Effector memory CD4-positive, alpha-beta T cell (primary cell): ENCODE measurements at regions not wholly inside any gene's neighbourhood (a gene's known extent, or its start where the extent isn't known, plus 50 kb on each side); places are given as distances from the start of the nearest gene placed in this dataset.
A peak's percentile ranks its signal among the peaks of the same experiment; 100 is the strongest.
"Not testable (repeated sequence)": the region's sequence is repeated elsewhere in the genome, so short reads cannot be mapped to it uniquely, and the experiment has no call there.

ENCODE experiments used
- DNase-seq, 3 donors: peaks; one replicate each; pipeline ENCODE4 v3.0.0-alpha.2; 2020
- H3K27ac ChIP-seq: 2 replicates; pipeline ENCODE4 v1.7.0; 2013; ENCODE audit warnings: mild to moderate bottlenecking, low read length, moderate library complexity; ENCODE audit not compliant: insufficient read depth, poor library complexity, severe bottlenecking
- H3K27me3 ChIP-seq: replicated peaks from 2 replicates; pipeline ENCODE4 v1.7.0; 2013; ENCODE audit warnings: mild to moderate bottlenecking, low read length; ENCODE audit not compliant: insufficient read depth, control insufficient read depth, poor library complexity, severe bottlenecking
- H3K36me3 ChIP-seq: 2 replicates; pipeline ENCODE4 v1.7.0; 2013; ENCODE audit warnings: mild to moderate bottlenecking, low read length, moderate library complexity; ENCODE audit not compliant: control insufficient read depth, insufficient read depth
- H3K4me1 ChIP-seq: 2 replicates; pipeline ENCODE4 v1.7.0; 2013; ENCODE audit warnings: low read length, mild to moderate bottlenecking; ENCODE audit not compliant: control insufficient read depth, insufficient read depth, poor library complexity, severe bottlenecking
- H3K4me3 ChIP-seq: 2 replicates; pipeline ENCODE4 v1.7.0; 2013; ENCODE audit warnings: low read length, low read depth, mild to moderate bottlenecking; ENCODE audit not compliant: insufficient read depth, poor library complexity, severe bottlenecking
- H3K9me3 ChIP-seq: 2 replicates; pipeline ENCODE4 v1.7.0; 2013; ENCODE audit warnings: mild to moderate bottlenecking, low read length, moderate library complexity; ENCODE audit not compliant: control insufficient read depth

- H3K27me3 ChIP-seq, H3K9me3 ChIP-seq, DNase-seq, H3K4me1 ChIP-seq, H3K4me3 ChIP-seq, H3K36me3 ChIP-seq, H3K27ac ChIP-seq: not testable (repeated sequence)
Measured at GRCh38 chr21:6483645-6484044, 4037.7 kb upstream of the TPTE start.

- H3K36me3 ChIP-seq, H3K4me1 ChIP-seq, H3K4me3 ChIP-seq, DNase-seq, H3K9me3 ChIP-seq, H3K27ac ChIP-seq, H3K27me3 ChIP-seq: not testable (repeated sequence)
Measured at GRCh38 chr21:6486821-6487220, 4034.6 kb upstream of the TPTE start.

GRCh38 chr21:6492691-6493090, 4028.7 kb upstream of the TPTE start:
- not testable (repeated sequence) for H3K9me3 ChIP-seq, DNase-seq, H3K27me3 ChIP-seq, H3K4me3 ChIP-seq, H3K27ac ChIP-seq, H3K4me1 ChIP-seq, H3K36me3 ChIP-seq

- not testable (repeated sequence) for H3K27ac ChIP-seq
Measured at GRCh38 chr21:6493957-6494356, 4027.4 kb upstream of the TPTE start.

GRCh38 chr21:6496356-6496755, 4025.0 kb upstream of the TPTE start:
- H3K4me3 ChIP-seq, H3K27me3 ChIP-seq, DNase-seq, H3K27ac ChIP-seq, H3K4me1 ChIP-seq, H3K9me3 ChIP-seq, H3K36me3 ChIP-seq: not testable (repeated sequence)

More at GRCh38 chr21:6493957-6494356, 4027.4 kb upstream of the TPTE start:
- H3K4me3 ChIP-seq, DNase-seq, H3K4me1 ChIP-seq, H3K9me3 ChIP-seq, H3K36me3 ChIP-seq, H3K27me3 ChIP-seq: not testable (repeated sequence)

- H3K27me3 ChIP-seq, H3K4me3 ChIP-seq, H3K9me3 ChIP-seq, H3K4me1 ChIP-seq, H3K36me3 ChIP-seq: not testable (repeated sequence)
- peak in 1 of 3 donors; percentile 6 for DNase-seq
- H3K27ac ChIP-seq: peak overlapping the region; percentile 32
Measured at GRCh38 chr21:6498716-6499115, 4022.7 kb upstream of the TPTE start.

GRCh38 chr21:6499128-6499826, 4022.1 kb upstream of the TPTE start:
- not testable (repeated sequence) for H3K9me3 ChIP-seq, H3K4me3 ChIP-seq, H3K36me3 ChIP-seq, H3K4me1 ChIP-seq, H3K27ac ChIP-seq, H3K27me3 ChIP-seq
- peak in 2 of 3 donors; percentile 46 to 56 for DNase-seq

GRCh38 chr21:6499866-6500265, 4021.5 kb upstream of the TPTE start:
- H3K36me3 ChIP-seq, H3K27me3 ChIP-seq, H3K9me3 ChIP-seq, H3K4me3 ChIP-seq, H3K27ac ChIP-seq, H3K4me1 ChIP-seq, DNase-seq: not testable (repeated sequence)

- not testable (repeated sequence) for H3K4me3 ChIP-seq, DNase-seq
Measured at GRCh38 chr21:6500681-6501080, 4020.7 kb upstream of the TPTE start.

GRCh38 chr21:6506167-6506894, 4015.1 kb upstream of the TPTE start:
- H3K36me3 ChIP-seq, H3K27ac ChIP-seq, H3K4me3 ChIP-seq, H3K27me3 ChIP-seq, DNase-seq, H3K9me3 ChIP-seq, H3K4me1 ChIP-seq: not testable (repeated sequence)

More at GRCh38 chr21:6500681-6501080, 4020.7 kb upstream of the TPTE start:
- H3K9me3 ChIP-seq, H3K4me1 ChIP-seq, H3K27ac ChIP-seq, H3K36me3 ChIP-seq, H3K27me3 ChIP-seq: not testable (repeated sequence)
